HG03520 (cell line): ENCODE measurements at regions not wholly inside any gene's neighbourhood (a gene's known extent, or its start where the extent isn't known, plus 50 kb on each side); places are given as distances from the start of the nearest gene placed in this dataset.
"Not testable (repeated sequence)": the region's sequence is repeated elsewhere in the genome, so short reads cannot be mapped to it uniquely, and the experiment has no call there.

Experiments
- ATAC-seq: cut with Tn5 transposase; IDR thresholded peaks from one replicate; pipeline ENCODE4 v1.9.1; 2021; ENCODE audit warnings: mild to moderate bottlenecking, moderate library complexity; ENCODE audit not compliant: unreplicated experiment

- ATAC-seq: no peak
Measured at GRCh38 chr4:188432328-188432727, 293.1 kb downstream of the TRIML1 start.

DNA sequence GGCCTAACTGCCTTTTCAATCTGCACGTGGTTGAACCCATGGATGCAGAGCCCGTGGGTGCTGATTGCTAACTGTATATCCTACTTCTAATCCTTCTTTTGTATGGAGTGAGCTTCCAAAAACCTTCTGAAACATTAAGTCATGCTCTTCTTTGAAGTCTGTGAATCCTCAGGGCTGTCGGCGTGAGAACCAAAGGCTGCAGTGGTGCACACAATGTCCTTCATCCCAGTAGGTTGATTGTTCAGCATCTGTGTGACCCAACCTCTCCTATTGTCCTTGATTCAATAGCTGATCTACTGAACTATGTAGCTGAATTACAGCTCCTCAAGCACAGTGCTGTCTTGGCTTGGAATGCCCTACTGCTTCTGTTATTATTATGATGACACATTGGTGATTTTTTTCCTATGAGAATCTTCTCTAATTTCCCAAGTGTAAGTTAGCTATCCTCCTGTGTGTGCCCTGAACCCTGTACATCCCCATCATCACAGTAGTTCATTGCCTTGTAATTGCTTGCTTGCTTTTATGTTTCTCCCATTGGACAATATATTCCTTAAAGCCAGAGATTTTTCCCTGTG is 294.6 kb downstream of the TRIML1 start:
- no peak for ATAC-seq

GRCh38 chr4:188434643-188435042 is 295.4 kb downstream of the TRIML1 start:
- ATAC-seq: no peak

DNA sequence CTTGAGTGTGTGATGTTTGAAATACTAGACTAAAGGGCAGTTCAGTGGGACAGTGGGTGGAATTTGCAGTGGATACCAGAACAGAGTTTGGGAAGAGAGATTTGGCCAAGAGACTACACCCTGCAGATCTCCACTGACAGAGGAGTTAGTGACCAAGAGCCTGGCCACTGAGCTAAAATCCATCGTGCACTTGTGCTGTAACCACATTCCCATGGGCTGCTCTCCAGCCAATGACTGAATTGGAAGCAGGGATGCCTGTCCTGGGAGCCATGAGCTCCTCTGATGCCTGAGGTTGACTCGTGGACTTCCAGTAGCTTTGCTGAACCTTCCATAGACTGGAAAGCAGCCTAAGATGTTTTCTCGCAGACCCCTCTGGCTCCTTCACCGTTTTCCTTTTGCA is 296.1 kb downstream of the TRIML1 start:
- no peak for ATAC-seq

GRCh38 chr4:188437535-188437934 is 298.3 kb downstream of the TRIML1 start:
- no peak for ATAC-seq

DNA sequence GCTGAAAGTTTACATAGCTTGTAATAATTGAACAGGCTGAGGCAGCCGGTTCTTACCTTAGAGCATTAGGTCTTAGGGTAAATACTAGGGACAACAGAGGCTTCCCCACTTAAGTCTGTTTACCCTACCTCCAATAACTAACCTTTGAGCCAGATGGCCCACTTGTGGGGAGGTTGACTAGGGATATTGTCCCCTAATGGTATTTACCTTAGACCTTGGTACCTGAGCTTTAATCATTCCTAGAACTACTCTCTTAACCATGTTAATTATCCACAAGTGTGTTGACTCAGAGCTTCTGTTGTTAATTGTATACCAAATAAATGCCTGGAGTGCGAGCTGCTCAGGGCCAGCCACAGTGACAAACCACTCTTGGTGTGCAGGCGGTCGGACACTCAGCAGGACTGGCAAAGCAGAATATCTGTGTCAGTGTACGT is 299.2 kb downstream of the TRIML1 start:
- not testable (repeated sequence) for ATAC-seq

- ATAC-seq: no peak
Measured at GRCh38 chr4:188439641-188440311, 300.5 kb downstream of the TRIML1 start.

DNA sequence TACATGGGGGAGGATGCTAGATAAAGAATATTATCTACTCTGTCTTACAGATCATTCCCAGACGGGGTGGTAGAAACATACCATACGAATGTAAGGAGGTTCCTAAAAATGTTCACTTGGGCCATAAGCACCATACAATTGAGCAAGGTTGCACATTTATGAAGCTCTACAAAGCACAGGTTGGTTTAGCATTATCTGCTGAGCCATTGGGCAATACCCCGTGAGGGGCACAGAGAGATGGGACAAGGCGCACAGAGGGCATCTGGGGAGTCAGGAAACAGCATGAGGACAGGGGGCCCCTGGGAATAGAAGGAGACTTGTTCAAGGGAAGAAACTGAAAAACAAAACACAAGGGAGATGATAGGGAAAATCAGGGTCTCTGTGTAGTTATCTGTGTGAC is 305.3 kb downstream of the TRIML1 start:
- ATAC-seq: no peak

- ATAC-seq: not testable (repeated sequence)
Measured at GRCh38 chr4:188448996-188449395, 309.8 kb downstream of the TRIML1 start.

DNA sequence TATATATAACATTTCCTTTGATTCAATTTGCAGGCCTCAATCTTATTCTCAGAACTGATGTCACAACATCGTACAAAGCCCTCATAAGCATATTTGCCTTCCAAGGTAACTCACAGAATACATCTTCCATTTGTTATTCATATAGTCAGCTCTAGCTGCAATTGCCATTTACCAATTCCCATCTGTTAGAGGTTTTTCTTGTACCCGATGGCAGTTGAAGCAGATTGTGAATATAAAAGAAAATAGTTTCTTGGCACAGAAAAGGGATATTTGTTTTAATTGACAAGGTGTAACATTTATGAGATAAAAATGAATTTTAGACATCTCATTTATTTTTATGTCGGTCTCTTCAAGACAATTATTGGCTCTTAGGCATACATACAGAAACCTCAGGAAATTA is 311.3 kb downstream of the TRIML1 start:
- no peak for ATAC-seq

GRCh38 chr4:188452097-188452496 is 312.9 kb downstream of the TRIML1 start:
- no peak for ATAC-seq

DNA sequence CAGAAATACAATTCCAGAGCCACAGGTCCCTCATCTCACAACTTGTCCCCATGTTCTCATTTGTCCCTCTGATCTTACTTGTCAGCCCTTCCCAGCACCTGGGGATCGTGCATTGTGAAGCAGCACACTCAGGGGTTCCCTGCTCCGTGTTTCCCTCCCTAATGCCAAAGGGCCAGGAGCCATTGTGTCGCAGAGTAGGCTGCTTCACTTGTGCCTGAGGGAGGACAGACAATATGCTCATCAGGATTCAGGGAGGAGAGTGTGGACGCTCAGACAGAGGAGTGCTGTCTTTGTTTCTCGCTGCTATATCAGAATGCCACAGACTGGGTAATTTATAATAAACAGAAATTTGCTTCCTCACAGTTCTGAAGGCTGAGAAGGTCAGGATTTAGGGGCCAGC is 315.3 kb downstream of the TRIML1 start:
- ATAC-seq: no peak

GRCh38 chr4:188455062-188455752 is 316.0 kb downstream of the TRIML1 start:
- no peak for ATAC-seq

DNA sequence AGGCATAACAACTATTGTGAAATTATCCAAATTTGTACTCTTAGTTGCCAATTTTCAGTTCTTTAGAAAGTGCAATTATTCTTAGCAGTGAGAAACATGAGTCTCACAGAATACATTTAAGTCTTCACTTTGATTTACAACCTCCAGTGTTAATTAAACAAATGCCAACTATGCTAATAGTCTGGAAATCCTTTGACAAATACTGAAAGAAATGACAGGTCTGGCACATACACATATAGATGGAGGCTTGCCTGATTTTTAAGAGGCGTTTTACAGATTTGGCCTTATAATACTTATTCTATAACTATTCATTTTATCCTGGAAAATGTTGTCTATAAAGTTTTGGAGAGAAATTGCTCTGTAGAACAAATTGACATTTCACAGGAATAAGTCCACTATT is 320.1 kb downstream of the TRIML1 start:
- ATAC-seq: no peak

- ATAC-seq: no peak
Measured at GRCh38 chr4:188463909-188464308, 324.7 kb downstream of the TRIML1 start.

GRCh38 chr4:188466001-188466400 is 326.8 kb downstream of the TRIML1 start:
- no peak for ATAC-seq

DNA sequence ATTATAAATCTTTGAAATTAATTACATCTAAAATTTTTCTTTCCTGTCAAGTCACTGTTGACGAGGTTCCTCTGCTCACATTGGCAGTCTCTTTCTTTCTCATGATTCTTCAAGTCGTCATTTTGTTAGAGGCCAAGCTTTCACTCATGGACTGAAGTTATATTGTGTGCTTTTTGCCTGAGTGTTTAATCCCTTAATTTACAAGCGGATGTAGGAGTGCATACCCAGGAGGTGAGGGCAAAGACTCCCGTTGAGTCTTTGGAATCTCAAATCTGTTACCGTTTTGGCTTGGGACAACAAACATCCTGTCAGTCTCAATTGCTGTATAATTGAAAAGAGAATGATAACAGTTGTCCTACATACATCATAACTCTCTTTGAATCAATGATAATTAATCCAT is 345.0 kb downstream of the TRIML1 start:
- no peak for ATAC-seq

- no peak for ATAC-seq
Measured at GRCh38 chr4:188485906-188486305, 346.7 kb downstream of the TRIML1 start.

DNA sequence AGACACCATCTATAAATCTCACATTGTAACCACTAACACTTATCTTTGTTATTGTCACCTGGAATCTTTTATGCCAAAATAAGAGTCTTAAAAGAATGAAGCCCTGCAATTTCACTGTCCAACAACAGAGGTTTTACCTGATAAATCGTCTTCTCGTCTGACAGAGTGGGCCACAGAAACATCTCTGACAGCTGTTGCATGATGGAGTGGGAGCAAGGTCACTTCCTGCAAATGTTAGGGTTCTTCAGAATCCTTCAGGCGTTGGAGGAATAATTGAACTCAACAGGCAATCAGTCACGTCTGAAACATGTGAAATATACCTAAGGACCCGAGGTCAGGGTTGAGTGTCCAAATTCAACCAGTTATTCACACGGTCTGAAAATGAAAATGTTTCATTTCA is 353.6 kb downstream of the TRIML1 start:
- no peak for ATAC-seq

GRCh38 chr4:188495169-188495568 is 355.9 kb downstream of the TRIML1 start:
- no peak for ATAC-seq

DNA sequence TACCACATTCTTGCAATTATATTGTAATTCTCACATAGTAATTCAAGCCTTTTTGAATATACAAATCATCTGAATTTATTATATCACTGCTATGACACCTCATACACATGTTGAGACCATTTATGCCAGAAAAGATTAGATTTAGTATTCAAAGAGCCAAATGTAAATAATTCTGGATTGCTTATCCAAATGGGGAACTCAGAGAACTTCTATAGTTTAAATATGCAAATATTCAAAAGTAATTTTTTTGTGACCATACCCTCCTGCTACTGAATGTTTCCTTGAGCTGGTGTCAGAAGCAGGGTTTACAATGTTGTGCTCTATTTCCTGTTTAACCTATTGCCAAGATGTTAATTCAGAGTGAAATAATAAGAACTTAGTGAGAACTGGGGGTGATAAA is 372.2 kb downstream of the TRIML1 start:
- ATAC-seq: no peak

GRCh38 chr4:188532751-188533150 is 393.5 kb downstream of the TRIML1 start:
- ATAC-seq: no peak
